ENCODE measurements at regions not wholly inside any gene's neighbourhood (a gene's known extent, or its start where the extent isn't known, plus 50 kb on each side); places are given as distances from the start of the nearest gene placed in this dataset.

DNA sequence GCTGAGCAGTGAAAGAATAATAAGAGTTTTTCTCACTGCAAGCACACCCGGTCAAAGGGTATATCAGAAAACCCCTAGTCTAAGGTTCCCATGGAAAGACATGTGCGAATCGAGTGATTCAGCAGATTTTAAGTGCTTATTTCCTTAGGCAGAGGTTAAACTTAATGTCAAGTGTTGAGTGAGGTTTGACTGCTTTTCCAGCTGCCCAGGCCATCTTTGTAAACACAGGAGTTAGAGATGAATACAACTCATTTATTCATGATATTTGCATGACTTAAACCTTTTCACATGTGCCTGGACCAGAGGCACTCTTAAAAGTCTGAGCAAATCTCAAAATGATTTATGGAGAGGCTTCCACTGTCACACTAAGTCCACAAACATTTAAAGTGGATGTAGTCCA is 137.8 kb upstream of the RGMB start:
- Histone ChIP-seq H3K27me3 (ENCODE audit: insufficient read depth, low read depth) (no peaks in the 10 kb centered on the region), H4K20me1 (ENCODE audit: insufficient read depth) (no peaks in the 10 kb centered on the region), H3K79me2 (ENCODE audit: insufficient read depth, low read depth) (no peaks in the 10 kb centered on the region), H3K4me3 (IDR thresholded peaks at IDR 0.05; ENCODE audit: insufficient read depth, low read depth, low read length) (no peak overlapping the region), H3K27ac (no peak overlapping the region), H3K36me3 (ENCODE audit: insufficient read depth) (no peaks in the 10 kb centered on the region), H3K4me1 (ENCODE audit: low read depth, poor library complexity, severe bottlenecking) (no peaks in the 10 kb centered on the region), H2AFZ (ENCODE audit: low read depth) (no peak overlapping the region), H3K9ac (no peak overlapping the region), H3K4me2 (no peak overlapping the region)
- TF ChIP-seq, protein P1, sequence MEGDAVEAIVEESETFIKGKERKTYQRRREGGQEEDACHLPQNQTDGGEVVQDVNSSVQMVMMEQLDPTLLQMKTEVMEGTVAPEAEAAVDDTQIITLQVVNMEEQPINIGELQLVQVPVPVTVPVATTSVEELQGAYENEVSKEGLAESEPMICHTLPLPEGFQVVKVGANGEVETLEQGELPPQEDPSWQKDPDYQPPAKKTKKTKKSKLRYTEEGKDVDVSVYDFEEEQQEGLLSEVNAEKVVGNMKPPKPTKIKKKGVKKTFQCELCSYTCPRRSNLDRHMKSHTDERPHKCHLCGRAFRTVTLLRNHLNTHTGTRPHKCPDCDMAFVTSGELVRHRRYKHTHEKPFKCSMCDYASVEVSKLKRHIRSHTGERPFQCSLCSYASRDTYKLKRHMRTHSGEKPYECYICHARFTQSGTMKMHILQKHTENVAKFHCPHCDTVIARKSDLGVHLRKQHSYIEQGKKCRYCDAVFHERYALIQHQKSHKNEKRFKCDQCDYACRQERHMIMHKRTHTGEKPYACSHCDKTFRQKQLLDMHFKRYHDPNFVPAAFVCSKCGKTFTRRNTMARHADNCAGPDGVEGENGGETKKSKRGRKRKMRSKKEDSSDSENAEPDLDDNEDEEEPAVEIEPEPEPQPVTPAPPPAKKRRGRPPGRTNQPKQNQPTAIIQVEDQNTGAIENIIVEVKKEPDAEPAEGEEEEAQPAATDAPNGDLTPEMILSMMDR (conservative IDR thresholded peaks at IDR 0.05; ENCODE audit: low read depth, low read length), result no peak

DNA sequence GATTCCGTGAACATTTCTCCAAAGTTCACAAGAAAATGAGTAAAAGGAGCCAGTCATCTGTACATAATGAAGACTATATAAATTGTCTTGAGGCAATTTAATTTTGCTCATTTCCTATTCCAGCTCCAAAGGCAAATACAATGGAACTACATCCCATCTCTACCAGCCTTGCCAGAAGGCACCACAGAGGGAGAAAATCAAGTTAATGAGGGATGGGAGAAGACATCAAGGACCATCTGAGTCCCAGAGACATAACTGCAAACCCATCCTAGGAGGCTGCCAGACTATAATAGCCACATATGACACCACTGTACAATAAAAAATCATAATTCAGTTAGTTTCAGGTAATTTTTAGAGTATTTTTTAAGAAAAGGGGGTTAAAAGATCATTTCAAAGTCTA is 136.3 kb upstream of the RGMB start:
- Histone ChIP-seq H3K4me3 (IDR thresholded peaks at IDR 0.05; ENCODE audit: insufficient read depth, low read depth, low read length) (no peak overlapping the region), H2AFZ (ENCODE audit: low read depth) (no peak overlapping the region), H4K20me1 (ENCODE audit: insufficient read depth) (no peaks in the 10 kb centered on the region), H3K27ac (no peak overlapping the region), H3K36me3 (ENCODE audit: insufficient read depth) (no peaks in the 10 kb centered on the region), H3K9ac (no peak overlapping the region), H3K4me1 (ENCODE audit: low read depth, poor library complexity, severe bottlenecking) (no peaks in the 10 kb centered on the region), H3K27me3 (ENCODE audit: insufficient read depth, low read depth) (no peaks in the 10 kb centered on the region), H3K4me2 (no peak overlapping the region), H3K79me2 (ENCODE audit: insufficient read depth, low read depth) (no peaks in the 10 kb centered on the region)
- TF ChIP-seq, protein P1 (conservative IDR thresholded peaks at IDR 0.05; ENCODE audit: low read depth, low read length), result no peak

DNA sequence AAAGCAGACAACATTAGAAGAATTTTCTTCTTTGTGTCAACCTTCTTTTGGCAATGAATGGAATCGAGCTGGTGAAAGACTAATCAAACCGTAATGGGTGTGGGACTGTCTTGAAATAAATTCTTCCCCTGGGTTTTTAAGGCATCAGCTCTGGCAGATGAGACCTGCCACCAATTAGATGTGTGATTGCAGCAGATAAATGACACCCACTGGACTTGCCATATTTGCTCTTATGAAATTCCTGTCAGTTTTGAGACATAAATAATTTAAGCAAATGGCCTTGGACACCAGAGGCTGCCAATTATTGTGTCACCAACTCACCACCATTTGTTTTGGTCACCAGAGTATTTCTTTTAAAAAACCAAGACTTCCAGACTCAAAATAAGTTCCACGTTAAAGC is 135.9 kb upstream of the RGMB start:
- TF ChIP-seq, protein P1 (conservative IDR thresholded peaks at IDR 0.05; ENCODE audit: low read depth, low read length), result no peak
- no peaks in the 10 kb centered on the region for H3K79me2 ChIP-seq (ENCODE audit: insufficient read depth, low read depth)
- no peaks in the 10 kb centered on the region for H3K36me3 ChIP-seq (ENCODE audit: insufficient read depth)
- no peak overlapping the region for H2AFZ ChIP-seq (ENCODE audit: low read depth)
- H3K27ac ChIP-seq, result no peak overlapping the region
- no peaks in the 10 kb centered on the region for H3K4me1 ChIP-seq (ENCODE audit: low read depth, poor library complexity, severe bottlenecking)
- no peak overlapping the region for H3K4me3 ChIP-seq (IDR thresholded peaks at IDR 0.05; ENCODE audit: insufficient read depth, low read depth, low read length)
- H3K27me3 ChIP-seq (ENCODE audit: insufficient read depth, low read depth), result no peaks in the 10 kb centered on the region
- no peak overlapping the region for H3K4me2 ChIP-seq
- H3K9ac ChIP-seq, result no peak overlapping the region
- H4K20me1 ChIP-seq (ENCODE audit: insufficient read depth), result no peaks in the 10 kb centered on the region

DNA sequence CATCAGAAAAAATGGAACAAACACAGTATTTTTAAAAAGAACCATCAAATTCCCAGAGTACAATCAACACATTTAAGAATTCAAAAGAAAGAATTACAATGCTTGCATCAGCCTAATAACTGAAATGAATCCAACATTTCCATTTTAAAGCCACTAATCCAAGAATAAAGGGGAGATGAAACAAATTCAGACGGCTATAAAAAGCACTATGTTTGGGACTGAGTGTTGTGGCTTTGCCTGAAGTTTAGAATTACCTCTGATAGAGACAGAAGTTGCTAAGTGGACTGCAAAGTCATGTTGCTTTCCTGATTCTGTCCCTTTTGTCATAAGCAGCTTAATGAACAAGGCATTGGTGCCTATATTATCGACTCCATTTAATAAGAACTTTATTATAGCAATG is 135.4 kb upstream of the RGMB start:
- no peaks in the 10 kb centered on the region for H3K27me3 ChIP-seq (ENCODE audit: insufficient read depth, low read depth)
- no peaks in the 10 kb centered on the region for H3K79me2 ChIP-seq (ENCODE audit: insufficient read depth, low read depth)
- H3K36me3 ChIP-seq (ENCODE audit: insufficient read depth), result no peaks in the 10 kb centered on the region
- TF ChIP-seq, protein P1 (conservative IDR thresholded peaks at IDR 0.05; ENCODE audit: low read depth, low read length), result no peak
- no peak overlapping the region for H3K9ac ChIP-seq
- H3K27ac ChIP-seq, result no peak overlapping the region
- no peaks in the 10 kb centered on the region for H3K4me1 ChIP-seq (ENCODE audit: low read depth, poor library complexity, severe bottlenecking)
- no peak overlapping the region for H3K4me3 ChIP-seq (IDR thresholded peaks at IDR 0.05; ENCODE audit: insufficient read depth, low read depth, low read length)
- H2AFZ ChIP-seq (ENCODE audit: low read depth), result no peak overlapping the region
- no peaks in the 10 kb centered on the region for H4K20me1 ChIP-seq (ENCODE audit: insufficient read depth)
- H3K4me2 ChIP-seq, result no peak overlapping the region

DNA sequence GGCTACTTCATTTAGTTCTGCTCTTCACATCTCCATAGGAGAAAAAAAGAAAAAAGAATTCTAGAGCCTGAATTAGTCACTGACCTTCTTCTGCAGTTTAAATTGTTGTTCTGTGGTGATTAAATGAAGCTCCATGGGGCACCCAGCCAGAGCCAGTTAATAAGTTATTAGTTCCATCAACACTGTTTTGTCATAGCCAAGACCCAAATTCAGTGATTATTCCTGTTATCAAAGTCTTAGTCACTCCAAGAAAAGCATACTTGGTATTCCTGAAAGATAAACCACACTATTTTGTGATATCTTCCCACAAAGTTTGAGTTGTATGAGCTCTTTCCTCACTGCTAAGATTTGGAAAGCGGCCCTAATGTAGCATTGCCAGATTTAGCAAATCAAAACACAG is 134.8 kb upstream of the RGMB start:
- Histone ChIP-seq H3K79me2 (ENCODE audit: insufficient read depth, low read depth) (no peaks in the 10 kb centered on the region), H3K4me2 (no peak overlapping the region), H3K27ac (no peak overlapping the region), H2AFZ (ENCODE audit: low read depth) (no peak overlapping the region), H3K9ac (no peak overlapping the region), H3K4me1 (ENCODE audit: low read depth, poor library complexity, severe bottlenecking) (no peaks in the 10 kb centered on the region), H3K4me3 (IDR thresholded peaks at IDR 0.05; ENCODE audit: insufficient read depth, low read depth, low read length) (no peak overlapping the region), H3K27me3 (ENCODE audit: insufficient read depth, low read depth) (no peaks in the 10 kb centered on the region), H4K20me1 (ENCODE audit: insufficient read depth) (no peaks in the 10 kb centered on the region), H3K36me3 (ENCODE audit: insufficient read depth) (no peaks in the 10 kb centered on the region)
- TF ChIP-seq, protein P1 (conservative IDR thresholded peaks at IDR 0.05; ENCODE audit: low read depth, low read length), result no peak

All from KMS-11 (cell line).